WTC11 (cell line): ENCODE measurements at regions not wholly inside any gene's neighbourhood (a gene's known extent, or its start where the extent isn't known, plus 50 kb on each side); places are given as distances from the start of the nearest gene placed in this dataset.

ENCODE experiments used
- E2F1 ChIP-seq: sonication (generic); formaldehyde crosslinking; IDR thresholded peaks from 2 replicates; pipeline ENCODE4 v1.8.0; 2022; ENCODE audit warnings: mild to moderate bottlenecking, missing genetic modification reagents
- ESRRA ChIP-seq: sonication (generic); formaldehyde crosslinking; IDR thresholded peaks from 2 replicates; pipeline ENCODE4 v1.8.1; 2022; ENCODE audit warnings: mild to moderate bottlenecking, missing genetic modification reagents, borderline replicate concordance
- IRF2 ChIP-seq: sonication (generic); formaldehyde crosslinking; IDR thresholded peaks from 2 replicates; pipeline ENCODE4 v1.8.0; 2022; ENCODE audit warnings: low read depth, missing genetic modification reagents, borderline replicate concordance
- JUN ChIP-seq: sonication (generic); formaldehyde crosslinking; IDR thresholded peaks from 2 replicates; pipeline ENCODE4 v1.8.0; 2023; ENCODE audit warnings: mild to moderate bottlenecking, missing genetic modification reagents
- NFE2L1 ChIP-seq: sonication (generic); formaldehyde crosslinking; IDR thresholded peaks from 2 replicates; pipeline ENCODE4 v1.8.1; 2023; ENCODE audit warnings: missing genetic modification reagents
- NR2C2 ChIP-seq: sonication (generic); formaldehyde crosslinking; IDR thresholded peaks from 2 replicates; pipeline ENCODE4 v1.8.0; 2022; ENCODE audit warnings: mild to moderate bottlenecking, missing genetic modification reagents
- RELA ChIP-seq: sonication (generic); formaldehyde crosslinking; IDR thresholded peaks from 2 replicates; pipeline ENCODE4 v1.8.1; 2022; ENCODE audit warnings: missing genetic modification reagents, mild to moderate bottlenecking, borderline replicate concordance
- SMAD4 ChIP-seq: sonication (generic); formaldehyde crosslinking; IDR thresholded peaks from 2 replicates; pipeline ENCODE4 v1.8.0; 2022; ENCODE audit warnings: mild to moderate bottlenecking, missing genetic modification reagents
- USF1 ChIP-seq: sonication (generic); formaldehyde crosslinking; IDR thresholded peaks from 2 replicates; pipeline ENCODE4 v1.8.0; 2022; ENCODE audit warnings: mild to moderate bottlenecking, missing genetic modification reagents
- TF ChIP-seq, protein P1 (sequence below): sonication (generic); formaldehyde crosslinking; IDR thresholded peaks from 2 replicates; pipeline ENCODE4 v1.8.1; 2023; ENCODE audit warnings: mild to moderate bottlenecking, missing genetic modification reagents, moderate library complexity
- TF ChIP-seq, protein P2 (sequence below): fragments of 200-600 bp; IDR thresholded peaks from 2 replicates; pipeline ENCODE4 v1.8.0; 2022; ENCODE audit warnings: antibody characterized with exemption
- TF ChIP-seq, protein P3 (sequence below): sonication (generic); formaldehyde crosslinking; IDR thresholded peaks from 2 replicates; pipeline ENCODE4 v1.8.0; 2022; ENCODE audit warnings: mild to moderate bottlenecking, missing genetic modification reagents

DNA sequence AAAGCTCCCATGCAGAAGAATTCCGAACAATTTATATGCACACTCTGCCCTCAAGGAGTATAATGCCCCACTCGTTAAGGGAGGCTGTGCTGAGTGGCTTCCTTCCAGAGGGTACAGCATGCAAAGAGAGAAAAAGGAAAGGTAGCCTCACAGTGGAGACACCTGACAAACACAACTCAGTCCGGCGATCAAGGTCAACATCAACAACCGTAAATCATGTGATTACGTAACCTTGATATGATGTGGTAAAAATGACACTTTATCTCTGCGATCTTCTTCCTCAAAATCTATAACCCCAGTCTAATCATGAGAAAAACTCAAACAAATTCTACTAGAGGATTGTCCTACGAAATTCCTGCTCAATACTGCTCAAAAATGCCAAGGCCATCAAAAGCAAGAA is 400.5 kb upstream of the CCDC196 start:
- no peak for TF ChIP-seq NFE2L1 (CRISPR knock-in tag)
- TF ChIP-seq, protein P1, sequence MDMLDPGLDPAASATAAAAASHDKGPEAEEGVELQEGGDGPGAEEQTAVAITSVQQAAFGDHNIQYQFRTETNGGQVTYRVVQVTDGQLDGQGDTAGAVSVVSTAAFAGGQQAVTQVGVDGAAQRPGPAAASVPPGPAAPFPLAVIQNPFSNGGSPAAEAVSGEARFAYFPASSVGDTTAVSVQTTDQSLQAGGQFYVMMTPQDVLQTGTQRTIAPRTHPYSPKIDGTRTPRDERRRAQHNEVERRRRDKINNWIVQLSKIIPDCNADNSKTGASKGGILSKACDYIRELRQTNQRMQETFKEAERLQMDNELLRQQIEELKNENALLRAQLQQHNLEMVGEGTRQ = no peak
- no peak for TF ChIP-seq SMAD4 (CRISPR knock-in tag)
- TF ChIP-seq, protein P2, sequence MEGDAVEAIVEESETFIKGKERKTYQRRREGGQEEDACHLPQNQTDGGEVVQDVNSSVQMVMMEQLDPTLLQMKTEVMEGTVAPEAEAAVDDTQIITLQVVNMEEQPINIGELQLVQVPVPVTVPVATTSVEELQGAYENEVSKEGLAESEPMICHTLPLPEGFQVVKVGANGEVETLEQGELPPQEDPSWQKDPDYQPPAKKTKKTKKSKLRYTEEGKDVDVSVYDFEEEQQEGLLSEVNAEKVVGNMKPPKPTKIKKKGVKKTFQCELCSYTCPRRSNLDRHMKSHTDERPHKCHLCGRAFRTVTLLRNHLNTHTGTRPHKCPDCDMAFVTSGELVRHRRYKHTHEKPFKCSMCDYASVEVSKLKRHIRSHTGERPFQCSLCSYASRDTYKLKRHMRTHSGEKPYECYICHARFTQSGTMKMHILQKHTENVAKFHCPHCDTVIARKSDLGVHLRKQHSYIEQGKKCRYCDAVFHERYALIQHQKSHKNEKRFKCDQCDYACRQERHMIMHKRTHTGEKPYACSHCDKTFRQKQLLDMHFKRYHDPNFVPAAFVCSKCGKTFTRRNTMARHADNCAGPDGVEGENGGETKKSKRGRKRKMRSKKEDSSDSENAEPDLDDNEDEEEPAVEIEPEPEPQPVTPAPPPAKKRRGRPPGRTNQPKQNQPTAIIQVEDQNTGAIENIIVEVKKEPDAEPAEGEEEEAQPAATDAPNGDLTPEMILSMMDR = no peak
- no peak for TF ChIP-seq USF1 (CRISPR knock-in tag)
- no peak for TF ChIP-seq JUN (CRISPR knock-in tag)
- no peak for TF ChIP-seq NR2C2 (CRISPR knock-in tag)
- TF ChIP-seq, protein P3, sequence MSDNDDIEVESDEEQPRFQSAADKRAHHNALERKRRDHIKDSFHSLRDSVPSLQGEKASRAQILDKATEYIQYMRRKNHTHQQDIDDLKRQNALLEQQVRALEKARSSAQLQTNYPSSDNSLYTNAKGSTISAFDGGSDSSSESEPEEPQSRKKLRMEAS (CRISPR knock-in tag) = no peak
- no peak for TF ChIP-seq ESRRA (CRISPR knock-in tag)
- TF ChIP-seq RELA (CRISPR knock-in tag) = no peak
- TF ChIP-seq E2F1 (CRISPR knock-in tag) = no peak
- no peak for TF ChIP-seq IRF2 (CRISPR knock-in tag)
